ENCODE measurements at regions not wholly inside any gene's neighbourhood (a gene's known extent, or its start where the extent isn't known, plus 50 kb on each side); places are given as distances from the start of the nearest gene placed in this dataset.

GRCh38 chr2:40716879-40717278 lies 265.0 kb upstream of the SLC8A1 start:
- Histone ChIP-seq H3K27ac (ENCODE audit: low read length) (no peak overlapping the region), H3K36me3 (replicated peaks; ENCODE audit: low read depth, low read length) (no peaks in the 10 kb centered on the region), H3K9me3 (ENCODE audit: insufficient read depth, low read length) (no peaks in the 10 kb centered on the region), H2AFZ (ENCODE audit: low read depth, low read length) (no peak overlapping the region), H3K4me2 (ENCODE audit: low read length) (no peak overlapping the region), H3K4me1 (ENCODE audit: low read length) (no peaks in the 10 kb centered on the region), H4K20me1 (ENCODE audit: insufficient read depth, low read length) (no peaks in the 10 kb centered on the region), H3K9ac (ENCODE audit: low read length) (no peak overlapping the region), H3K27me3 (ENCODE audit: low read depth, low read length) (no peaks in the 10 kb centered on the region), H3K4me3 (ENCODE audit: low read length) (no peak overlapping the region), H3K79me2 (ENCODE audit: low read length) (no peaks in the 10 kb centered on the region)
- TF ChIP-seq EZH2phosphoT487 (IDR thresholded peaks at IDR 0.05; ENCODE audit: low read depth) (no peak), CTCF (IDR thresholded peaks at IDR 0.05; ENCODE audit: low read depth, low read length) (no peak)

GRCh38 chr2:40719414-40719813 lies 267.5 kb upstream of the SLC8A1 start:
- Histone ChIP-seq H2AFZ (ENCODE audit: low read depth, low read length) (no peak overlapping the region), H3K4me2 (ENCODE audit: low read length) (no peak overlapping the region), H4K20me1 (ENCODE audit: insufficient read depth, low read length) (no peaks in the 10 kb centered on the region), H3K27me3 (ENCODE audit: low read depth, low read length) (no peaks in the 10 kb centered on the region), H3K36me3 (replicated peaks; ENCODE audit: low read depth, low read length) (no peaks in the 10 kb centered on the region), H3K9me3 (ENCODE audit: insufficient read depth, low read length) (no peaks in the 10 kb centered on the region), H3K4me3 (ENCODE audit: low read length) (no peak overlapping the region), H3K4me1 (ENCODE audit: low read length) (no peaks in the 10 kb centered on the region), H3K79me2 (ENCODE audit: low read length) (no peaks in the 10 kb centered on the region), H3K9ac (ENCODE audit: low read length) (no peak overlapping the region), H3K27ac (ENCODE audit: low read length) (no peak overlapping the region)
- no peak for TF ChIP-seq EZH2phosphoT487 (IDR thresholded peaks at IDR 0.05; ENCODE audit: low read depth)
- no peak for TF ChIP-seq CTCF (IDR thresholded peaks at IDR 0.05; ENCODE audit: low read depth, low read length)

DNA sequence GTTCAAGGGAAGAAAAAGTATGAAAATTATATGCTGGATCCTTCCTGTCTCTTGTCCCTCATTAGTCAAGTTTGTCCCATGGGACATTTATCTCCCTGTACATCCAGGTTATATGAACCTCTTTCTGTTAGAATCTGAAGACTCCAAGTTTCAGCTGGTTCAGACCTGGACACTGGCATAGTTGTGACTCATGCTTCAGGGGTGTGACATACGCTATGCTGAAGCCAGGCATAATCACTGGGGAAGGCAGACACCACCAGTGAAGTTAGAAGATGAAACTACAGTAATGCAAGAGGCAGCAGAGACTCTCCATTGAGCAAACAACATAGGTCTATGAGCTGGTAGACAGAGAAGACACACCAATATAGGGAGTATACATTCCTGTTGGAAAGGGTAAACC lies 269.7 kb upstream of the SLC8A1 start:
- no peaks in the 10 kb centered on the region for H3K4me1 ChIP-seq (ENCODE audit: low read length)
- no peak overlapping the region for H3K4me2 ChIP-seq (ENCODE audit: low read length)
- H3K79me2 ChIP-seq (ENCODE audit: low read length) = no peaks in the 10 kb centered on the region
- no peak for TF ChIP-seq EZH2phosphoT487 (IDR thresholded peaks at IDR 0.05; ENCODE audit: low read depth)
- no peak for TF ChIP-seq CTCF (IDR thresholded peaks at IDR 0.05; ENCODE audit: low read depth, low read length)
- H3K9ac ChIP-seq (ENCODE audit: low read length) = no peak overlapping the region
- no peak overlapping the region for H3K4me3 ChIP-seq (ENCODE audit: low read length)
- no peak overlapping the region for H2AFZ ChIP-seq (ENCODE audit: low read depth, low read length)
- H3K9me3 ChIP-seq (ENCODE audit: insufficient read depth, low read length) = no peaks in the 10 kb centered on the region
- H3K36me3 ChIP-seq (replicated peaks; ENCODE audit: low read depth, low read length) = no peaks in the 10 kb centered on the region
- no peaks in the 10 kb centered on the region for H4K20me1 ChIP-seq (ENCODE audit: insufficient read depth, low read length)
- no peak overlapping the region for H3K27ac ChIP-seq (ENCODE audit: low read length)
- no peaks in the 10 kb centered on the region for H3K27me3 ChIP-seq (ENCODE audit: low read depth, low read length)

- Histone ChIP-seq H2AFZ (ENCODE audit: low read depth, low read length) (no peak overlapping the region), H3K9me3 (ENCODE audit: insufficient read depth, low read length) (no peaks in the 10 kb centered on the region), H3K9ac (ENCODE audit: low read length) (no peak overlapping the region), H3K79me2 (ENCODE audit: low read length) (no peaks in the 10 kb centered on the region), H3K4me3 (ENCODE audit: low read length) (no peak overlapping the region), H3K4me2 (ENCODE audit: low read length) (no peak overlapping the region), H4K20me1 (ENCODE audit: insufficient read depth, low read length) (no peaks in the 10 kb centered on the region), H3K4me1 (ENCODE audit: low read length) (no peaks in the 10 kb centered on the region), H3K27ac (ENCODE audit: low read length) (no peak overlapping the region), H3K27me3 (ENCODE audit: low read depth, low read length) (no peaks in the 10 kb centered on the region), H3K36me3 (replicated peaks; ENCODE audit: low read depth, low read length) (no peaks in the 10 kb centered on the region)
- TF ChIP-seq EZH2phosphoT487 (IDR thresholded peaks at IDR 0.05; ENCODE audit: low read depth) (no peak), CTCF (IDR thresholded peaks at IDR 0.05; ENCODE audit: low read depth, low read length) (no peak)
Measured at GRCh38 chr2:40723194-40723593, 271.3 kb upstream of the SLC8A1 start.
